Ectodermal cell (in vitro differentiated cells): ENCODE measurements at regions not wholly inside any gene's neighbourhood (a gene's known extent, or its start where the extent isn't known, plus 50 kb on each side); places are given as distances from the start of the nearest gene placed in this dataset.

Source experiments
- H3K27ac ChIP-seq: 2 replicates; pipeline ENCODE4 v1.7.0; 2013; ENCODE audit warnings: mild to moderate bottlenecking, low read depth, low read length; ENCODE audit not compliant: insufficient read depth, poor library complexity, severe bottlenecking
- H3K27me3 ChIP-seq: 2 replicates; pipeline ENCODE4 v1.7.0; 2013; ENCODE audit warnings: mild to moderate bottlenecking, low read length; ENCODE audit not compliant: insufficient read depth, control insufficient read depth, poor library complexity, severe bottlenecking
- H3K36me3 ChIP-seq: one replicate; pipeline ENCODE4 v1.7.0; 2013; ENCODE audit warnings: low read length; ENCODE audit not compliant: control insufficient read depth, insufficient read depth
- H3K4me1 ChIP-seq: one replicate; pipeline ENCODE4 v1.7.0; 2013; ENCODE audit warnings: low read length; ENCODE audit not compliant: control insufficient read depth, insufficient read depth
- H3K4me3 ChIP-seq: 2 replicates; pipeline ENCODE4 v1.7.0; 2013; ENCODE audit warnings: low read depth, low read length, control low read depth; ENCODE audit not compliant: insufficient read depth
- H3K9me3 ChIP-seq: 2 replicates; pipeline ENCODE4 v1.7.0; 2013; ENCODE audit warnings: mild to moderate bottlenecking, low read length, moderate library complexity; ENCODE audit not compliant: control insufficient read depth
- WGBS, 2 experiments: methylation state at CpG; one replicate each; pipeline ENCODE4 v1.1.7; 2013; ENCODE audit warnings: missing lambda C conversion rate in 2 of 2; 5-methylcytosine and 5-hydroxymethylcytosine counted together

- Histone ChIP-seq H3K4me3 (no peak overlapping the region), H3K27me3 (no peaks in the 10 kb centered on the region), H3K9me3 (no peaks in the 10 kb centered on the region), H3K27ac (no peak overlapping the region), H3K4me1 (no peaks in the 10 kb centered on the region), H3K36me3 (no peaks in the 10 kb centered on the region)
- 74 to 83% methylated on average over 2 of the region's 3 CpGs for WGBS, 2 experiments
These were observed 341.5 kb upstream of the CHRM3 start for GRCh38 chr1:239044829-239045228.

- Histone ChIP-seq H3K27ac (no peak overlapping the region), H3K36me3 (no peaks in the 10 kb centered on the region), H3K4me3 (no peak overlapping the region), H3K4me1 (no peaks in the 10 kb centered on the region), H3K9me3 (no peaks in the 10 kb centered on the region), H3K27me3 (no peaks in the 10 kb centered on the region)
- 100% methylated on average over 2 of the region's 2 CpGs for WGBS, 2 experiments
These were observed 345.8 kb upstream of the CHRM3 start for GRCh38 chr1:239040523-239040922.

GRCh38 chr1:239031310-239031709, 355.1 kb upstream of the CHRM3 start:
- 87 to 91% methylated on average over 5 of the region's 5 CpGs for WGBS, 2 experiments
- H3K4me1 ChIP-seq, result no peaks in the 10 kb centered on the region
- H3K36me3 ChIP-seq, result no peaks in the 10 kb centered on the region
- no peaks in the 10 kb centered on the region for H3K27me3 ChIP-seq
- no peak overlapping the region for H3K4me3 ChIP-seq
- H3K9me3 ChIP-seq, result no peaks in the 10 kb centered on the region
- no peak overlapping the region for H3K27ac ChIP-seq

GRCh38 chr1:239025997-239026694, 360.2 kb upstream of the CHRM3 start:
- no peaks in the 10 kb centered on the region for H3K9me3 ChIP-seq
- H3K27ac ChIP-seq, result no peak overlapping the region
- no peaks in the 10 kb centered on the region for H3K4me1 ChIP-seq
- WGBS, 2 experiments, result 97 to 98% methylated on average over 5 to 6 of the region's 7 CpGs
- no peaks in the 10 kb centered on the region for H3K36me3 ChIP-seq
- no peak overlapping the region for H3K4me3 ChIP-seq
- no peaks in the 10 kb centered on the region for H3K27me3 ChIP-seq

- Histone ChIP-seq H3K9me3 (no peaks in the 10 kb centered on the region), H3K27ac (no peak overlapping the region), H3K27me3 (no peaks in the 10 kb centered on the region), H3K36me3 (no peaks in the 10 kb centered on the region), H3K4me1 (no peaks in the 10 kb centered on the region), H3K4me3 (no peak overlapping the region)
- 96% methylated on average over 7 of the region's 7 CpGs for WGBS, 2 experiments
These were observed 361.1 kb upstream of the CHRM3 start for GRCh38 chr1:239025223-239025622.

- H3K4me1 ChIP-seq, result no peaks in the 10 kb centered on the region
- H3K36me3 ChIP-seq, result no peaks in the 10 kb centered on the region
- H3K27me3 ChIP-seq, result no peaks in the 10 kb centered on the region
- H3K27ac ChIP-seq, result no peak overlapping the region
- no peaks in the 10 kb centered on the region for H3K9me3 ChIP-seq
- H3K4me3 ChIP-seq, result no peak overlapping the region
- WGBS, 2 experiments, result 92 to 97% methylated on average over 1 of the region's 4 CpGs
These were observed 362.5 kb upstream of the CHRM3 start for GRCh38 chr1:239023732-239024360.

- no peaks in the 10 kb centered on the region for H3K36me3 ChIP-seq
- no peak overlapping the region for H3K4me3 ChIP-seq
- H3K4me1 ChIP-seq, result no peaks in the 10 kb centered on the region
- no peaks in the 10 kb centered on the region for H3K27me3 ChIP-seq
- H3K9me3 ChIP-seq, result no peaks in the 10 kb centered on the region
- H3K27ac ChIP-seq, result no peak overlapping the region
- WGBS, 2 experiments, result 88 to 94% methylated on average over 2 of the region's 2 CpGs
These were observed 370.0 kb upstream of the CHRM3 start for GRCh38 chr1:239016337-239016736.

GRCh38 chr1:239011382-239011781, 375.0 kb upstream of the CHRM3 start:
- Histone ChIP-seq H3K27ac (no peak overlapping the region), H3K4me3 (no peak overlapping the region), H3K27me3 (no peaks in the 10 kb centered on the region), H3K4me1 (no peaks in the 10 kb centered on the region), H3K9me3 (no peaks in the 10 kb centered on the region), H3K36me3 (no peaks in the 10 kb centered on the region)
- WGBS, 2 experiments, result 87 to 95% methylated on average over 1 of the region's 1 CpG

GRCh38 chr1:239008568-239008967, 377.8 kb upstream of the CHRM3 start:
- Histone ChIP-seq H3K36me3 (no peaks in the 10 kb centered on the region), H3K27ac (no peak overlapping the region), H3K4me1 (no peaks in the 10 kb centered on the region), H3K9me3 (no peaks in the 10 kb centered on the region), H3K4me3 (no peak overlapping the region), H3K27me3 (no peaks in the 10 kb centered on the region)

- H3K4me1 ChIP-seq, result no peaks in the 10 kb centered on the region
- no peaks in the 10 kb centered on the region for H3K36me3 ChIP-seq
- no peak overlapping the region for H3K27ac ChIP-seq
- no peaks in the 10 kb centered on the region for H3K27me3 ChIP-seq
- no peak overlapping the region for H3K4me3 ChIP-seq
- 86 to 90% methylated on average over 3 of the region's 4 CpGs for WGBS, 2 experiments
- H3K9me3 ChIP-seq, result no peaks in the 10 kb centered on the region
These were observed 380.1 kb upstream of the CHRM3 start for GRCh38 chr1:239006276-239006675.
